Activated T-helper 2 cell treated with anti-CD3 and anti-CD28 coated beads, Interferon-gamma antibody, Interleukin-2, Interleukin-4, amounts not matched to agents 10 μg/mL and 5 μg/mL and 100 μg/mL, durations not matched to agents 14 hours and 24 hours and 36 hours (primary cell): ENCODE measurements at regions not wholly inside any gene's neighbourhood (a gene's known extent, or its start where the extent isn't known, plus 50 kb on each side); places are given as distances from the start of the nearest gene placed in this dataset.
"Not testable (repeated sequence)": the region's sequence is repeated elsewhere in the genome, so short reads cannot be mapped to it uniquely, and the experiment has no call there.

ENCODE experiments used
- DNase-seq: peaks from one replicate; pipeline ENCODE4 v3.0.0; 2021; ENCODE audit warnings: low spot score
- H3K27ac Mint-ChIP-seq: one replicate; pipeline ENCODE4 v1.8.0; 2021; ENCODE audit warnings: mixed read lengths
- H3K27me3 Mint-ChIP-seq: one replicate; pipeline ENCODE4 v1.8.0; 2021; ENCODE audit warnings: low read depth, mixed read lengths
- H3K36me3 Mint-ChIP-seq: one replicate; pipeline ENCODE4 v1.8.0; 2021; ENCODE audit warnings: low read depth, mixed read lengths
- H3K4me1 Mint-ChIP-seq: one replicate; pipeline ENCODE4 v1.8.0; 2021; ENCODE audit warnings: low read depth, mixed read lengths
- H3K4me3 Mint-ChIP-seq: one replicate; pipeline ENCODE4 v1.8.0; 2021; ENCODE audit warnings: low read depth, mild to moderate bottlenecking, moderate library complexity, mixed read lengths
- H3K9me3 Mint-ChIP-seq: one replicate; pipeline ENCODE4 v1.8.0; 2021; ENCODE audit warnings: mixed read lengths
- intact Hi-C: fragments of 100-400 bp; cut with micrococcal nuclease; formaldehyde crosslinking; loops from one replicate; pipeline ENCODE4 v1.15.1; 2023

GRCh38 chr1:68758666-68759209 lies 261.9 kb upstream of the DEPDC1 start:
- DNase-seq = no peak
- Mint-ChIP-seq H3K27me3 (no peaks in the 10 kb centered on the region), H3K4me1 (no peaks in the 10 kb centered on the region), H3K36me3 (no peaks in the 10 kb centered on the region), H3K9me3 (peaks cover 32% of the 10 kb centered on the region), H3K4me3 (no peak overlapping the region), H3K27ac (no peak overlapping the region)
- intact Hi-C loops = no loop called here

GRCh38 chr1:68767941-68768340 lies 271.1 kb upstream of the DEPDC1 start:
- H3K9me3 Mint-ChIP-seq = peaks cover 34% of the 10 kb centered on the region
- intact Hi-C loops = no loop called here
- no peak overlapping the region for H3K27ac Mint-ChIP-seq
- H3K4me1 Mint-ChIP-seq = no peaks in the 10 kb centered on the region
- no peak for DNase-seq
- H3K27me3 Mint-ChIP-seq = no peaks in the 10 kb centered on the region
- no peak overlapping the region for H3K4me3 Mint-ChIP-seq
- no peaks in the 10 kb centered on the region for H3K36me3 Mint-ChIP-seq

- DNase-seq = no peak
- Mint-ChIP-seq H3K36me3 (no peaks in the 10 kb centered on the region), H3K4me1 (no peaks in the 10 kb centered on the region), H3K27ac (no peak overlapping the region), H3K27me3 (no peaks in the 10 kb centered on the region), H3K9me3 (peaks cover 25% of the 10 kb centered on the region), H3K4me3 (no peak overlapping the region)
- intact Hi-C loops = no loop called here
Measured at GRCh38 chr1:68770817-68771216, 273.9 kb upstream of the DEPDC1 start.

- Mint-ChIP-seq H3K4me3 (no peak overlapping the region), H3K9me3 (peaks cover 17% of the 10 kb centered on the region), H3K36me3 (no peaks in the 10 kb centered on the region), H3K27ac (no peak overlapping the region), H3K4me1 (peaks cover 2% of the 10 kb centered on the region), H3K27me3 (no peaks in the 10 kb centered on the region)
- no peak for DNase-seq
- intact Hi-C loops = no loop called here
Measured at GRCh38 chr1:68777851-68778250, 281.0 kb upstream of the DEPDC1 start.

- DNase-seq, H3K36me3 Mint-ChIP-seq, H3K4me3 Mint-ChIP-seq, intact Hi-C loops, H3K27me3 Mint-ChIP-seq, H3K27ac Mint-ChIP-seq, H3K4me1 Mint-ChIP-seq: not testable (repeated sequence)
- peaks cover 18% of the 10 kb centered on the region for H3K9me3 Mint-ChIP-seq
Measured at GRCh38 chr1:68779841-68780240, 283.0 kb upstream of the DEPDC1 start.

GRCh38 chr1:68780919-68781318 lies 284.0 kb upstream of the DEPDC1 start:
- intact Hi-C loops = no loop called here
- Mint-ChIP-seq H3K36me3 (no peaks in the 10 kb centered on the region), H3K27ac (no peak overlapping the region), H3K9me3 (peaks cover 24% of the 10 kb centered on the region), H3K27me3 (no peaks in the 10 kb centered on the region), H3K4me3 (no peak overlapping the region), H3K4me1 (peaks cover 2% of the 10 kb centered on the region)
- no peak for DNase-seq

- H3K4me3 Mint-ChIP-seq = no peak overlapping the region
- no peaks in the 10 kb centered on the region for H3K27me3 Mint-ChIP-seq
- no peak overlapping the region for H3K27ac Mint-ChIP-seq
Measured at GRCh38 chr1:68782890-68783289, 286.0 kb upstream of the DEPDC1 start.

GRCh38 chr1:68785328-68785727 lies 288.4 kb upstream of the DEPDC1 start:
- intact Hi-C loops = no loop called here
- no peak for DNase-seq
- no peak overlapping the region for H3K4me3 Mint-ChIP-seq

More at GRCh38 chr1:68782890-68783289, 286.0 kb upstream of the DEPDC1 start:
- no peaks in the 10 kb centered on the region for H3K36me3 Mint-ChIP-seq
- no peaks in the 10 kb centered on the region for H3K4me1 Mint-ChIP-seq
- H3K9me3 Mint-ChIP-seq = peaks cover 25% of the 10 kb centered on the region
- intact Hi-C loops = no loop called here
- no peak for DNase-seq

GRCh38 chr1:68788762-68789161 lies 291.9 kb upstream of the DEPDC1 start:
- Mint-ChIP-seq H3K36me3 (no peaks in the 10 kb centered on the region), H3K27ac (no peak overlapping the region), H3K4me1 (peaks cover 1% of the 10 kb centered on the region), H3K27me3 (no peaks in the 10 kb centered on the region), H3K9me3 (peaks cover 10% of the 10 kb centered on the region), H3K4me3 (no peak overlapping the region)
- DNase-seq = no peak
- intact Hi-C loops = no loop called here

More at GRCh38 chr1:68785328-68785727, 288.4 kb upstream of the DEPDC1 start:
- no peaks in the 10 kb centered on the region for H3K27me3 Mint-ChIP-seq
- no peak overlapping the region for H3K27ac Mint-ChIP-seq
- no peaks in the 10 kb centered on the region for H3K36me3 Mint-ChIP-seq
- H3K4me1 Mint-ChIP-seq = peaks cover 1% of the 10 kb centered on the region
- H3K9me3 Mint-ChIP-seq = peaks cover 18% of the 10 kb centered on the region

GRCh38 chr1:68791800-68792199 lies 294.9 kb upstream of the DEPDC1 start:
- Mint-ChIP-seq H3K4me1 (peaks cover 1% of the 10 kb centered on the region), H3K27me3 (no peaks in the 10 kb centered on the region), H3K9me3 (no peaks in the 10 kb centered on the region), H3K4me3 (no peak overlapping the region), H3K36me3 (no peaks in the 10 kb centered on the region), H3K27ac (no peak overlapping the region)
- intact Hi-C loops = no loop called here
- no peak for DNase-seq

GRCh38 chr1:68795956-68796355 lies 299.1 kb upstream of the DEPDC1 start:
- no peaks in the 10 kb centered on the region for H3K27me3 Mint-ChIP-seq
- no peaks in the 10 kb centered on the region for H3K36me3 Mint-ChIP-seq
- H3K27ac Mint-ChIP-seq = no peak overlapping the region
- no peaks in the 10 kb centered on the region for H3K4me1 Mint-ChIP-seq
- intact Hi-C loops = no loop called here
- peaks cover 8% of the 10 kb centered on the region for H3K9me3 Mint-ChIP-seq
- DNase-seq = no peak
- no peak overlapping the region for H3K4me3 Mint-ChIP-seq

- H3K27ac Mint-ChIP-seq = no peak overlapping the region
- H3K27me3 Mint-ChIP-seq = no peaks in the 10 kb centered on the region
- H3K9me3 Mint-ChIP-seq = peaks cover 8% of the 10 kb centered on the region
- H3K4me3 Mint-ChIP-seq = no peak overlapping the region
- intact Hi-C loops = no loop called here
- no peak for DNase-seq
- no peaks in the 10 kb centered on the region for H3K36me3 Mint-ChIP-seq
- no peaks in the 10 kb centered on the region for H3K4me1 Mint-ChIP-seq
Measured at GRCh38 chr1:68796888-68797287, 300.0 kb upstream of the DEPDC1 start.

- intact Hi-C loops = no loop called here
- peaks cover 8% of the 10 kb centered on the region for H3K9me3 Mint-ChIP-seq
- no peaks in the 10 kb centered on the region for H3K4me1 Mint-ChIP-seq
- DNase-seq = no peak
- no peak overlapping the region for H3K4me3 Mint-ChIP-seq
- no peaks in the 10 kb centered on the region for H3K27me3 Mint-ChIP-seq
- H3K27ac Mint-ChIP-seq = no peak overlapping the region
- H3K36me3 Mint-ChIP-seq = no peaks in the 10 kb centered on the region
Measured at GRCh38 chr1:68798071-68798470, 301.2 kb upstream of the DEPDC1 start.

- DNase-seq = no peak
- no peaks in the 10 kb centered on the region for H3K27me3 Mint-ChIP-seq
- H3K27ac Mint-ChIP-seq = no peak overlapping the region
- H3K4me3 Mint-ChIP-seq = no peak overlapping the region
- H3K36me3 Mint-ChIP-seq = no peaks in the 10 kb centered on the region
- no peaks in the 10 kb centered on the region for H3K4me1 Mint-ChIP-seq
- peaks cover 12% of the 10 kb centered on the region for H3K9me3 Mint-ChIP-seq
- intact Hi-C loops = no loop called here
Measured at GRCh38 chr1:68799096-68799495, 302.2 kb upstream of the DEPDC1 start.
